Suprapubic skin (tissue), 3 donors: ENCODE measurements at regions not wholly inside any gene's neighbourhood (a gene's known extent, or its start where the extent isn't known, plus 50 kb on each side); places are given as distances from the start of the nearest gene placed in this dataset.

Experiments
- CTCF ChIP-seq, 2 donors: fragments of 200-600 bp in 1 of 2; fragments of 450-650 bp in 1 of 2; sonication (generic) in 1 of 2; IDR thresholded peaks; one replicate each; pipeline ENCODE4 v1.5.1; 2016 to 2019; ENCODE audit warnings: antibody characterized with exemption in 2 of 2, mild to moderate bottlenecking in 1 of 2, moderate library complexity in 1 of 2
- POLR2A ChIP-seq, 2 donors: fragments of 450-650 bp; IDR thresholded peaks; one replicate each; pipeline ENCODE4 v1.6.1; 2017; ENCODE audit warnings: antibody characterized with exemption in 2 of 2, mild to moderate bottlenecking in 2 of 2, moderate library complexity in 2 of 2

GRCh38 chr17:77801545-77802332, 156.8 kb upstream of the TNRC6C start:
- TF ChIP-seq CTCF (IDR thresholded peaks at IDR 0.05) = no peak
- TF ChIP-seq POLR2A (IDR thresholded peaks at IDR 0.05) = no peak
